RCC 7860 (cell line): ENCODE measurements at regions not wholly inside any gene's neighbourhood (a gene's known extent, or its start where the extent isn't known, plus 50 kb on each side); places are given as distances from the start of the nearest gene placed in this dataset.
A peak's percentile ranks its signal among the peaks of the same experiment; 100 is the strongest.
"Not testable (repeated sequence)": the region's sequence is repeated elsewhere in the genome, so short reads cannot be mapped to it uniquely, and the experiment has no call there.

Source experiments
- DNase-seq: peaks from one replicate; pipeline ENCODE4 v3.0.0-alpha.2; 2015; ENCODE audit warnings: low spot score
- FAIRE-seq: peaks from 2 replicates; lab custom pipeline; 2012; peaks lifted over from hg19 to GRCh38; lab: Jason Lieb, UNC

DNA sequence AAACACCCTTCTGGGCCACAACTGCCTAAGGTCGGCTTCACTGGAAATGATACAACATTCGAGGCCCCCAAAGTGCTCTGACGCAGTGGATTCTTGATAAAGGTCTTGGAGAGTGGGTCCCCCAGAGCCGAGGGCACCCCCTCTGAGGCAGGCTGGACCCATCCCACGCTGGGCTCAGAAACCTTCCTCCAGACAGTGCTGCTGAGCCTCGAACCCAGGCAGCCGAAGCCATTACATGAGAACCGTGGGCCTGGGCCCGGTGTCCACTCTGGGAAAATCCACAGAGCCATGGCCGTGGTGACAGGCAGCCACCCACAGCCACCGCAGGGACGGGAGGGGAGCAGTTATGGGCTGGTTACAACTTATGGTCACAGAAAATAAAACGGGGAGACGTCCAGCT lies 81.4 kb upstream of the ID2 start:
- FAIRE-seq (no peak), DNase-seq (no peak)

GRCh38 chr2:8602809-8603208 lies 79.0 kb upstream of the ID2 start:
- FAIRE-seq (no peak), DNase-seq (no peak)

DNA sequence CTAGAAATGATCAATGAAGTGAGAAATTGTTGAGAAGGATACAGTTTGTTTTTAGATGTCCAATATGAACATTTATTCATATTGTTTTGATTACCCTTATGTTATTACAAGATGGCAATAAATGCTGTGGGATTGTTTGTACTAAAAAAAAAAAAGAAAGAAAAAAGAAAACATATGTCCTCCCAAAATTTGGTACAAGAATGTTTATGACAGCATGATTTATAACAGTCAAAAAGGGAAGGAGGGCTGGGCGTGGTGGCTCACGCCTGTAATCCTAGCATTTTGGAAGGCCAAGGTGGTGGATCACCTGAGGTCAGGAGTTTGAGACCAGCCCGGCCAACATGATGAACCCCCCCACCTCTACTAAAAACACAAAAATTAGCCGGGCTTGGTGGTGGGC lies 78.5 kb upstream of the ID2 start:
- not testable (repeated sequence) for DNase-seq, FAIRE-seq

DNA sequence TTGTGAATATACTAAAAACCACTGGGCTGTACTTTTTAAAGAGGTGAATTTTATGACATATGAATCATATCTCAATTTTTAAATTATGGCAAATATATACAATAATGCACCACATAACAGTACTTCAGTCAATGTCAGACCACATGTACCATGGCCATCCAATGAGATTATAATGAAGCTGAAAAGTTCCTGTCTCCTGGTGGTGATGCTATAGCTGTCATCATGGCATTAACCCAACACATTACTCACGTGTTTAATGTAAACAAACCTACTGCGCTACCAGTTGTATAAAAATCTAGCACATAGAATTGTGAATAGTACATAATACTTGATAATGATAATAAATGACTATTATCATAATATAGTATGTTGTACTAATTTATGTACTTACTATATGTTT lies 77.6 kb upstream of the ID2 start:
- FAIRE-seq (no peak), DNase-seq (no peak)

DNA sequence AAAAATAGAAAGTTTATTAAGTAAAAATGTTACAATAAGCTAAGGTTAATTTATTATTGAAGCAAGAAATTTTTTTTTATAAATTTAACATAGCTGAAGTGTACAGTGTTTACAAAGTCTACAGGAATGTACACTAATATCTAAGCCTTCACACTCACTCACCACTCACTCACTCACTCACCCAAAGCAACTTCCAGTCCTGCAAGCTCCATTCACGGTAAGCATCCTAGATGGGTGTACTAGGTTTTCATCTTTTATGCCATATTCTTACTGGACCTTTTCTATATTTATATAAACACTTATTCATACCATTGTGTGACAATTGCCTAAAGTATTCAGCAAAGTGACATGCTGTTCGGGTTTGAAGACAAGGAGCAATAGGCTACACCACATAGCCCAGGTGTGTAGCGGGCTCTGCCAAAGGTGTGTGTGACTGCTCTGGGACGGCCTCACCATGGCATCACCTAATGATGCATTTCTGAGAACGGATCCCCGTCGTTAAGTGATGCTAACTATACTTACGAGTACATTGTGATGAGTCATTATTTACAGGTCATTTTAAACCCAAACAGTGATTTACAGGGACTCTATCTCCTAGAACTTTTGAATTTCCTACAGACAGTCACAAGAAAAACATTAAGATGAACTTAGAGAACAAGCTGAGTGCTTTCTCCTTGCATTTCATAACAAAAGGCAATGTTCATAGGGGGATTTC lies 76.3 kb upstream of the ID2 start:
- DNase-seq (no peak), FAIRE-seq (no peak)

DNA sequence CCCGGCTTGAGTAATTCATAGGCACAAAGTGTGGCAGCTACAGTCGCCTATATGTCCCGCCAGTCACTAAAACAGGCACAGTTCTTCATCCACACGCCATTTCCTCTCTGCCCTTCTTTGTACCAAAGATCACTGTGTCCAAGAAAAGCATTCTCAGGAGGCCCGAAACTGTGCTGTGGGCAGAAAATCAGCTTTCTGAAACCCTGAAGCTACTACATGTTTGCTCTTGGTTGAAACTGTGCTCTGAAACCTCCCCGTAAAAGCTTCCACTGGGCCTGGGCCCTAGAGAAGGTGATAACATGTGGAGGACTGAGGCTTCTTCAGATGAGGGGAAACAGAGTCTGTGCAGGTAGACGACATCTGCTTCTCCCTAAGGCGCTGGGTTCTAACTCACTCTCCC lies 75.6 kb upstream of the ID2 start:
- DNase-seq (no peak), FAIRE-seq (no peak)

GRCh38 chr2:8606649-8607550 lies 75.0 kb upstream of the ID2 start:
- FAIRE-seq (no peak), DNase-seq (no peak)

DNA sequence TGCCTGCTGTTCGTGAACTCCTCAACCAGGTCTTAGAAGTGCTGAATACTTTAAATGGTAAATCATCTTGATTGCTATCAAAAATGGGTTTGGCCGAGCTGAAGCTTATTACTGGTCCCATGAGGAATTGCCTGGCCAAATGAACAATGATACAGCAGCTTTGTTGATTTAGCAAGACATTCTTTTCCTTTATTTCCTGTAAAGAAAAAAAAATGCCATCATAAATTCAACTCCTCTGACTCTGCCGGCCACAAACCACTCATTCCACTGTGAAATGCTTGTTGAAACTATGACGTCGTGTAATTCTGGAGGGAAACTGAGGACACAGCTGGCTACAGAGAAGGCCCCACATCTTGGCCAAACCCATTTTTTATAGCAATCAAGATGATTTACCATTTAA lies 74.2 kb upstream of the ID2 start:
- DNase-seq (peak; percentile 72), FAIRE-seq (no peak)

GRCh38 chr2:8608411-8608954 lies 73.4 kb upstream of the ID2 start:
- DNase-seq: peak; percentile 80

DNA sequence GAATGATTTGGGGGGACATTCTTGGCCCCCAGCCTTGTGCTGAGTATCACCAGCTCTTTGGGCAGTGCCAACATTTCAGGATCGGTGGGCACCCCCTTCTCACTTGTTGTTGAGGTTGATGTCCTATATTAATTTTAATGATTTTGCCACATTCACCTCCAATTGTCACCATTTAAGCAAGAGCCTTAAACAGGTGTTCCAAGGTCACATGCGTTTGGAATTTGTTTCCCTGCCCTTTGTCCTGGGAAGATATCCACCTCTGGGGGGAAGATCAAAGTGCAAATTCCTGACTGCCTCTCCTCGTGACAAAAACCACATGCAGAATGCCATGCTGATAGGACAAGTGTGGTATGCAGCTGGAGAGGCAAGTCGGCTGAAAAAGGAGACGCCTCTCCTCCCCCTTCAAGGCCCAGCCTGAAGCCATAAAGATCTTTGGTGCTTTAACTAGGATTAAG lies 72.5 kb upstream of the ID2 start:
- DNase-seq (peak; percentile 68), FAIRE-seq (no peak)

More at GRCh38 chr2:8608411-8608954, 73.4 kb upstream of the ID2 start:
- FAIRE-seq: no peak

DNA sequence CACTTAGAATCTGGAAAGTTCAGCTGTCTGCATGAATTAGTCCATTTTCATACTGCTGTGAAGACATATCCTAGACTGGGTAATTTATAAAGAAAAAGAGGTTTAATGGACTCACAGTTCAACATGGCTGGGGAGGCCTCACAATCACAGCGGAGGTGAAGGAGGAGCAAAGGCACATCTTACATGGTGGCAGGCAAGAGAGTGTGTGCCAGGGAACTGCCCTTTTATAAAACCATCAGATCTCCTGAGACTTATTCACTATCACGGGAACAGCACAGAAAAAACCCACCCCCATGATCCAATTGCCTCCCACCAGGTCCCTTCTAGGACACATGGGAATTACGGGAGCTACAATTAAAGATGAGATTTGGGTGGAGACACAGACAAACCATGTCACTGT lies 71.1 kb upstream of the ID2 start:
- not testable (repeated sequence) for FAIRE-seq, DNase-seq

- DNase-seq (no peak), FAIRE-seq (no peak)
Measured at GRCh38 chr2:8611246-8611645, 70.6 kb upstream of the ID2 start.

GRCh38 chr2:8611700-8612099 lies 70.2 kb upstream of the ID2 start:
- DNase-seq (no peak), FAIRE-seq (no peak)

- DNase-seq: no peak
- no peak for FAIRE-seq
Measured at GRCh38 chr2:8612734-8613179, 69.1 kb upstream of the ID2 start.

- DNase-seq, FAIRE-seq: not testable (repeated sequence)
Measured at GRCh38 chr2:8613207-8613999, 68.5 kb upstream of the ID2 start.

DNA sequence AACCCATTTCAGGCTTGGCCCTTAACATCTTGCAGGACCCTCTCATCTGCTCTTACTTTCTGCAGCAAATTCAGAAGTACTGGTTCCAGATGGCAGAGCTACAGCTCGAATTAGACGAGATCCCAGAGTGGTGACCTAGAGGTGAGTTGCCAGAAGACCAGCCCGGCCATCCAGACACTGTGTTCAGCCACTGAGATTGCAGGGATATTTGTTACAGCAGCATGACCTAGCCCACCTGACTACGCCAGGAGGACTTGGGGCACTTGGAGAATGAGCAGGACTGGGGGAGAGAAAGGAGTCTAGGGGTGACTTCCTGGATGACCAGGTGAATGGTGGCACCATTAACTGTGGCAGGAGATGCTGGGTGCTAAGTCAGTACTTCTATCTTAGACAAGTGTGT lies 67.2 kb upstream of the ID2 start:
- no peak for DNase-seq

GRCh38 chr2:8615252-8615575 lies 66.6 kb upstream of the ID2 start:
- FAIRE-seq (no peak), DNase-seq (no peak)

More for the DNA sequence above, 67.2 kb upstream of the ID2 start:
- FAIRE-seq: no peak

DNA sequence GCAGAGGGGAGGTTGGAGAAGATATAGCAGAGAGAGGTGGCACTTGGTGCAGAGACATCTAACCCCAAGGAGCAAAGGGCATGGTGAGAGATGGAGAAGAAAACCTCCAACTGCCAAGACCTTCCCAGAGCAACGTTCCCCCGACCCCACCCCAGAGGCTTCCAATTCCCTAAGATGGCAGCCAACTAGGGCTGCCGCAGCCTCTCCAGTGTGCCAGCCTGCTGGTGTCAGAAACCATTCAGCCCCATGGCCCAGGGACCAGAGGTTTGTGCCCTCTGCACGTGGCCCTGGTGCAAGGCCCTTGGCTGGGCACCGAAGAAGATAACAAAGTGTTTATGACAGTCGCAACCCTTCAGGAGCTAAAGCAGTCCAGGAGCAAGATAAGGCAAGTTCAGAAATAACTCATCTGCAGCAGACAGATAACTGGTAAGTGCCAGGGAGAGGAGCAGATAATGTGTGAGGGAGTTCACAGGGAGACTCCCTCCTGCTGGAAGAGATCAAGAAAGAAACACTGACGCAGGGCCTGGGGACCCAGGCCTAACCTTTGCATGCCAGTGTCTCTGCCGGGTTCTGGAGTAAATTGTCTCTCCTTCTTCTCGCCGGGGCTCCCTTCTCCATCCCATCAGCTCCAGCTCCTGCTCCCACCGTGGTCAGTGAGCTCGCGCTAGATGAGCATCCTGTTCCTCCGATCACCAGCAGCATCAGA lies 66.1 kb upstream of the ID2 start:
- DNase-seq (no peak), FAIRE-seq (no peak)

- DNase-seq (no peak), FAIRE-seq (no peak)
Measured at GRCh38 chr2:8617048-8617447, 64.8 kb upstream of the ID2 start.

DNA sequence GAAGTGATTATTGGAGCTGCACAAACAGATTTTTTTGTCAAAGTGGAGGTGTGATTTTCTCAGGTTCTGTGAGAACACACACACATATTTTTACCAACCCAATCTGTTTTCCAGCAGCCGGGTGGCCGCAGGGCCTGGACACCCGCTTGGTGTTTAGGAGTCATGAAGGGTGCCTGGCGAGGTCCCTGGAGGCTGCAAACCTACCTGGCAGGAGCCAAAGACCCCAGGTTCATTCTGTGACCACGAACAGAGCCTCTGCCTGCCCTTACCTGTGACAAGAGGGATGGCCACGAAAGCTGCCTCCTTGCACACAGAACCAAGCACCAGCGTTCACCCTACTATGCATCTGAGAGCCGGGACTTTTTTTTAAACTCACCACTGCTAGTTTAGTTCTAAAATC lies 64.3 kb upstream of the ID2 start:
- FAIRE-seq (no peak), DNase-seq (no peak)
